ENCODE measurements at regions not wholly inside any gene's neighbourhood (a gene's known extent, or its start where the extent isn't known, plus 50 kb on each side); places are given as distances from the start of the nearest gene placed in this dataset.

DNA sequence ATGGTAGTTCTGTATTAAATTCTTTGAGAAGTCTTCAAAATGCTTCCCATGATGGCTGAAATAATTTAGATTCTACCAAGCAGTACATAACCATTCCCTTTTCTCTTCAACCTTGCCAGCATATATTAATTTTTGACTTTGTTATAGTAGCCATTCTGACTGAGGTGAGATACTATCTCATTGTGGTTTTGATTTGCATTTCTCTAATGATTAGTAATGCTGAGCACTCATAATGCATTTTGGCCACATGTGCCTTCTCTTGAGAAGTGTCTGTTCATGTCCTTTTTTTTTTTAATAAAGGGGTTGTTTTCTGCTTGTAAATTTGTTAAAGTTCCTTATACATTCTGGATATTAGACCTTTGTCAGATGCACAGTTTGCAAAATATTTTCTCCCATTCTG is 173.9 kb downstream of the CALCRL start:
- no peak for DNase-seq (ENCODE audit: extremely low read depth, low read depth, low spot score)

DNA sequence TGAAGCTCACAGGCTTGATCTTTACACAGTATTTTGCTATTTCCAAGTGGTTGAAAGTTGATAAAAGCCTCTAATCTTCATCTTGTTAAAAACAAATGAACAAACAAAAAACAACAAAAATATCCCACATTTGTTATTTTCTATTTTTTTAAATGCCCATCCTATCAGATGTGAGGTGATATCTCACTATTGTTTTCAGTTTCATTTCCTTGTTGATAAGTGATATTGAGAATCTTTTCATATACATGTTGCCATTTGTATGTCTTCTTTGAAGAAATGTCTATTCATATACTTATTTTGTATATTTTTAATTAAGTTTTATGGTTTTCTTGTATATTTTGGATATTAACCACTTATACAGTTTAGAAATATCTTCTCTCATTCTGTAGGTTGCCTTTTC is 175.8 kb downstream of the CALCRL start:
- no peak for DNase-seq (ENCODE audit: extremely low read depth, low read depth, low spot score)

DNA sequence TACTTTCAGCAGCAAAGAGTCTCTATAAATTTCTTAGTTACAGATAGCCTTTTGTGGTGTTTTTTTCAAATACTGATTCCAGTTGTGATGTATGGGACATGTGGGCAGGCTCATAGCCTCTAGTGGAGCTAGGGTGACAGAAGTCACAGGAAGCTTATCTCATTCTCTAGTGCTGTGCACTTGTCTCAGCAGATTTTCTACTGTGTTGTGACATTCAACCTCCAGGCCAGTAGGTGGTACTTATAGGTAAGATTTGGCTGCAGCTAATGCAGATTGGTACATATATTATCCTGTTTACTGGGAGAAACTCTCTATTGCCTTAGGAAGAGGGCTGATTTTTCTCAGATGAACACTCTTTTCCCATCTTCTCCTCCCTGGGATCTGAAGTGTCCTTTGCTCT is 176.2 kb downstream of the CALCRL start:
- DNase-seq (ENCODE audit: extremely low read depth, low read depth, low spot score): no peak

DNA sequence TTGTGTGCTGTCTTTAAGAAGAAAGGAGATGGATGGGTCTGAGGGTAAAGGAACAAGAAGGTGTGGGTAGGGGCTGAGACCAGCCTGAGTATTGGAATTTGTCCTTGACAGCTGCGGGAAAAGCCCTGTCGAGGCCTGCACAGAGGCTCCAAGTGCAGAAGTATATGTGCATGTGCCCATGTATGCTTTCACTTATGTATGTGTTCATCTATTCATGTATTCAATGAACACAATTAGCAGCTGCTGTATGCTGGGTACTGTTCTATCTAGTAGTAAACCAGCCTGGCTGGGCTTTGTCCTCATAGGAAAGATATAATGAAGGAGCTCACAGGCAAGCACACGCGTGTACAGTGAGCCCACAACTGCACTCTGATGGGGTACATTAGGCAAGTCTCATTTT is 181.4 kb downstream of the CALCRL start:
- no peak for DNase-seq (ENCODE audit: extremely low read depth, low read depth, low spot score)

DNA sequence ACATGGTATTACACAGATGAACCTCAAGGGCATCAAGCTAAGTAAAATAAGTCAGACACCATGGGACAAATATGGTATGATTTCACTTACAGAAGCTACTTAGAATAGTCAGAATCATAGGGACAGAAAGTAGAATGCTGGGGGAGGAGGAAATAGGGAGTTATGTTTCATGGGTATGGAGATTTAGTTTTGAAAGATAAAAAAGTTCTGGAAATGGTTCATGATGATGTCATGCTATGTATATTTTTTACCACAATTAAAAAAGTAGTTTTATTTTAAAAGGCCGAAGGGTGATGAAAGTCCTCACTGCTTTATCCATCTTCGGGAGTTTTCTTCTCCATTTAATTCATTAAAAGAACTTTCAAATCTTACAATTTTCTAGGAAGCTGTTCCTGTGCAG is 181.9 kb downstream of the CALCRL start:
- no peak for DNase-seq (ENCODE audit: extremely low read depth, low read depth, low spot score)

DNA sequence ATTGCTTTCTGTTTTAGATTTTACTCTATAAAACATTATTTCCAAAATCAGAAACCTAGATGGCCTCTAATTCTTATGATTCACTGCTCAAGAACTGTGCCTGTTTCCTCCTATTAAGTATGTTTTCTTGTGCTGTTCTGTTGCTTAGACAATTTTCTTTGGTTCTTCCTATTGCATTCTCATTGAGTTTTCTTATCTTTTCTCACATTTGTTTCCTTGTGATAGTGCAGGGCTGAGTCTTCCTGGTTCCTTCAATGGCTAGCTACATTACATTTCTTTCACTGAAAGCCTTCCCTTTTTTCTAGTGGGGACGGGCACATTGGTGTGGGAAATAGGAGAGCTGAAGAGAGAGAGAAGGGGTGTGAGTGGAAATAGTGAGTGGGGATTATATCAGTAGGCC is 183.4 kb downstream of the CALCRL start:
- DNase-seq (ENCODE audit: extremely low read depth, low read depth, low spot score): peak; percentile 80

DNA sequence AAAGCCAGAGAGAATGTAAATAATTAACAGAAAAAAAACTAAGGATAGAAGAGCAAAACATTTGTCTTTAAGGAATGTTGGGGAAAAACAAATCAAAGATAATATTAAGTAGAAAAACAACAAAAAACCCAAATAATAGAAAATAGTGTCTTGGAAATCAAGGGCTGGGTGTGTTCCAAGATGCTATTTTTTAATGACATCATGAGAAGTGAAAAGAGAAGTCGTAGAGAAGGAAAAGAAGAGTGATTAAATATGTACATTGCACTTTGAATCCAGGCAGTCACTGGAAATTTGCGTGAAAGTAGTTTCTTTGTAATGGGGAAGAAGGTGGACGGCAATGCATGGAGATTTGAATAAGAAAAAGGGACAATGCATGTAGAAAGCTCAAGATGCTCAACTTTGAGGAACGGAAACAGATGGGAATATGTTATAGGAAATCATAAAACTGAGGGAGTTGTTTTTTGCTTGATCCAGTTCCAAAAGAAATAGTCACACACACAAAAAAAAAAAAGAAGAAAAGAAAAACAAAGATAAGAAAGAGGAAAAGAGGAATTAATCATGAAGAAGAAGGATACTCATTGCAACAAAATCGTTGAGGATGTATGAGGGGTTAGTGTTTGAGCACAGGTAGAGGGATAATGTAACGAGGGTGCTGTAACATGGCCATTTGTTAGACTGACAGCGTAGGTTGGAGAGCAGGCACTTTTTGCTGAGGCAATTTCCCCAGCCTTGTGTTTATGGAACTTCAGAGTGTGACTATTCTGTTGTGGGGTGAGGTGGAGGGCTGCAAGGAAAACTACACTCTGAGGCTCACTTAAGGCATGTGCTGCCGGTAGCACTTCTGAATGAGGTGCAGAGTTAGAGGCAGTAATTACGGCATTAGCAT is 184.1 kb downstream of the CALCRL start:
- DNase-seq (ENCODE audit: extremely low read depth, low read depth, low spot score): peak; percentile 87

DNA sequence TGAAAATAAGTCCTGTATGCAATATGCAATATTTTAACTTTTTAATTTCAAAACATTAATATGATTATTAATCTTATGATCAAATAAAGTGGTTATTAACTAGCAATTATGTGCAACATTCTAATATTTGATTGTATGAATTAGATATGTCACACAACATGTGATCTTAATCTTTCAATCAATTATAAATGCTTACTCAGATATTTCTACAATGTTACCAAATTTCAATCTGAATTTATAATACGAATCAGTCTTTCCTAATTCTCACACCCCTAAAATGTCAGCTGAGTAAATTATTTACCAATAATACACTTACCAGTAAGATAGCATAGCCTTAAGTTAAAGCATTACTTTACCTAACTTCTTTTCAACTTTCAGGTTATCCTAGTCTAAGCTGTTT is 186.3 kb downstream of the CALCRL start:
- DNase-seq (ENCODE audit: extremely low read depth, low read depth, low spot score): no peak

DNA sequence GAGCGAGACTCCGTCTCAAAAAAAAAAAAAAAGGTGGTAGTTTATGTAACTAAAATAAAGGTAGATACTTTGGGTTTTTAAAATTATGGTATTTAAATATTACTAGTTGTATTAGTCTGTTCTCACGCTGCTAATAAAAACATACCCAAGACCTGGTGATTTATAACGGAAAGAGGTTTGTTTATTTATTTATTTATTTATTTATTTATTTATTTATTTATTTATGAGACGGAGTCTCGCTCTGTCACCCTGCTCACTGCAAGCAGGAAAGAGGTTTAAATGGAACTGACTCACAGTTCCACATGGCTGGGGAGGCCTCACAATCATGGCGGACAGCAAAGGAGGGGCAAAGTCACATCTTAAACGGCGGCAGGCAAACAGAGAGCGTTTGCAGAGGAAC is 196.0 kb downstream of the CALCRL start:
- no peak for DNase-seq (ENCODE audit: extremely low read depth, low read depth, low spot score)

DNA sequence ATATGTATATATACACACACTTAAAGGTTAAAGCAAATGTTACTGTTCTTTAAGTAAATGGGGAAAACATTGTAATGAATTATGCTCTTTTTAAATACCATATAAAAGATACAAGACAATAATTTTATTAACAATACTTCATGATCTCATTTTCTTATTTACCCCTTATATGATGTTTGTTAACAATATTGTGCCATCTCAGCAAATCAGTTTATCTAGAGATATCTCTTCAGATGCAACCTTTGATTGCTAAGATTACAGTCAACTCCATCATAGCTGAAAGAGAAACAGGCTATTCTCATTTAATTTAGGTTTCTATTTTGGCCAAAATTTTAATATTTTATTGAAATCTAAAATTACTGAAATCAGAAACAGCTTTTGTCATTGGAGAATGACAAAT is 197.9 kb downstream of the CALCRL start:
- no peak for DNase-seq (ENCODE audit: extremely low read depth, low read depth, low spot score)

DNA sequence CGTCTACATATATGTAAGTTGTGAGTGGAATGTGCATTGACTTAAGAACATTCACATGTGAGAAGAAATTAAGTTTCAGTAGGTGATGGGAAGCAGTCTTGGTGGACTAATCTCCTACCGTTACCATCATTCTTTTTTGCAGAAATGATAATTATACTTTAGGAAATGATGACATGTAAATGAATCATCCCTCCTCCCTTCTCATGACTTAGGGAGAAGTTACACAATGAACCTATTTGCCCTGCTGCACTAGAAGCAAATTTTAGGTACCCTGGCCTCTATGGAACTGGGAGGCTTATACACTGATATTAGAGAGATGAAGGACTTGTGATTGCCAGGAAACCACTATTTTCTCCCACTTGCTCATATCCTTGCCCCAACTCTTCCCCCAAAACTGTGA is 214.2 kb downstream of the CALCRL start:
- DNase-seq (ENCODE audit: extremely low read depth, low read depth, low spot score): no peak

DNA sequence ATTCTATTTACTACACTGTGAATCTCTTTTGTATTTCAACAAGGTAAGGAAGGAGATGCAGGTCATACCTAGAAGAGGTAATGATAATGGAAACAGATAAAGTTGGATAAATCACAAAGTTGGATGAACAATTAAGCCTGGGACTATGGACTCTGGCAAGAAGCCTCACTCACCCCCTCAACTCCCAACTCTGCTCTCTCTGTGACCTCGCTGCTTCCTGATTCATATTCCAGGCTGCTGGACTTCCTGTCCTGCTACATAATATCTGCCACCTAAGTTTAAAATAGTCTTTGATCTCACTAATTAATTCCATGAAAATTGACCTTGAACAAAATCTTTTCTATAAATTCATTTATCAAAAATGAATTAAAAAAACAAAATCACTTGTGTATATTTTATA is 215.3 kb downstream of the CALCRL start:
- DNase-seq (ENCODE audit: extremely low read depth, low read depth, low spot score): no peak

DNA sequence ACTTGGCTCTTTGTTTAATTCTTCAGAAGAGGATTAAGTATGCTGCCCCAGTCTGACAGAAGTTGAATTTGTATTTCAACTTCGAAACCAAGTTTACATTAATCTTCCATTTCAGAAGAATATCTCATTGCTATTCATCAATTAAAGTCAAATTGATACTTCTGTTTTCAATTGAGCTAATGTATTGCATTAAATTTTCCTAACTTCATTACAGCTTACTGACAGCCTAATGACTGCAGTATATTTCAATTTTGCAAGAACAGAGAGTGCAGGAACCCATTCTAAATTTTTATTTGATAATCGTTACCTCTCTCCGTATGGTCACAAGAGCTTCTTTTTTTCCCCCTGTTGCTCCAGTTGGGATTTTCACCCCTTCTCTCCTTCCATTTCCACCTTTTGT is 218.0 kb downstream of the CALCRL start:
- no peak for DNase-seq (ENCODE audit: extremely low read depth, low read depth, low spot score)

DNA sequence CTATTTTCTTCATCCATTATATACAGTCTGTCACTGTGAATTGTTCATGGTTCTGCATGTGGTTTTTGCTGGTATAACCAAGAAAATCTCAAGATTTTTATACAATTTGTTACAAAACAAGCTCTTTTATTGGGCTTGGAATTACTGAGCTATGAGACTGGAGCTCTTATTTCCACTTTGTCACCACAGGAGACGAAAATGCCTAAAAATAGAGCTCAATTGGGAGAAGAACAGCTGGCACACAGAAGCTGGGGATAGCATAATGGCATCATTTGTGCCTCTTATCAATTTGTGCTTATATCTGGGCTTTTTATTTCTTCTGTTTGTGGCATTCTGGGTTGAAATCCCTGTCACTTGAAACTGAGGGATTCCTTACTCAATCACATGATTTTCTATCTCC is 219.1 kb downstream of the CALCRL start:
- DNase-seq (ENCODE audit: extremely low read depth, low read depth, low spot score): no peak

DNA sequence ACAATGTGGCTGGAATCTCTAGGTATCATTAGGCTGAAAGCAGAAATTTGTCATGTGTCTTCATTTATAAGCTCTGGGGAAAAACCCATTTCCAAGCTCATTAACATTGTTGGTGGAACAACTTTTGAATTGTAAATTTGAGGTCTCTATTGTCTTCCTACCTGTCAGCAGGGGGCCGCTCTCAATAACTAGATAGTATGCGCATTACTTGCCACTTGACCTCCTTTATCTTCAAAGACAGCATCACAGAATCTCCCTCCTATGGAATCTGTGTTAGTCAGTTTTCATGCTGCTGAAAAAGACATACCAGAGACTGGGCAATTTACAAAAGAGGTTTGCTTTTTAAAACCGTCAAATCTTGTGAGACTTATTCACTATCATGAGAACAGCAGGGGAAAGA is 223.1 kb downstream of the CALCRL start:
- DNase-seq (ENCODE audit: extremely low read depth, low read depth, low spot score): no peak

DNA sequence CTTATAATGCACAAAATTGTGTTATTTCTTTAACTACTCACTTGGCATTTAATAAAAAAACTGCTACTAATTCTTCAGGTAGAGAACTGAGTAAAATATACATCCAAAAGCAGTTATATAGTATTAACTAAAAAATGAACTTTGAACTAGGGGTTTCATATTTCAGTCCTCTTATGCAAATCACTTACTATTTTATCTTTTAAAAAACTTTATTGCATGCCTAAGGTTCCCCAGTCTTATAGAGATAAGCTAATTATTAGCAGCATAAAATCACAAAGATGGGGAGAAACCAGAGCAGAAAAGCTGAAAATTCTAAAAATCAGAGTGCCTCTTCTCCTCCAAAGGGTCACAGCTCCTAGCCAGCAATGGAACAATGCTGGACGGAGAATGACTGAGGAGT is 228.0 kb downstream of the CALCRL start:
- no peak for DNase-seq (ENCODE audit: extremely low read depth, low read depth, low spot score)

DNA sequence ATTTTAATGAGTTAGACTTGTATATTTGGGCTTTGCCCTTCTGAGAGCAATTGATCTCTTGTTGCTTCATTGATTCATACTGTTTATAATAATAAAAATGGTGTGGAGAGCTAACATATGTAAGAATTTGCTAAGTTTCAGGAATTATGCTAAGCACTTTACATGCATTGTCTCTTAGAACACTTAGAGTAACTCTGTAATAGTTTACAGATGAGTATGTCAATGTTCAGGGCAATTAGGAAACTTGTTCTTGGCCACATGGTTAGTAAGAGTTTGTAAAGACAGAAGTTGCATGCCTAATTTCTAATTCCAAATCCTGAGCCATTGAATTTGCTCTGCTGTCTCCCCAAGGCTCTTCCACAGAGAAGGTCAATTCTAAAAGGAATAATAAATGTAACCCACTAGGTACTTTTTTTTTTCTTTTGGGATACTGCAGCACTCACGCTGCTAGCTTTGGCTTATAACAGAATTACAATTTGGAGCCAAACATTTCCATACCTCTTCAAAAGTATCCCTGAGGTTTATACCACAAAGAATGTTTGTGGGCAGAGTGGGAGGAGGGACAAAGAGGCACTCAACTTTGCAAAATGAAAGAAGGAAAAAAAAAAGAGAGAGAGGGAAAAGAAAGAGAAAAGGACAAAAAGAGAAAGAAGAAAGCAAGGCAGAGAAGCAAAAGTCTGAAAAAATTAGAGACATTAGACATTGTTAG is 232.4 kb downstream of the CALCRL start:
- DNase-seq (ENCODE audit: extremely low read depth, low read depth, low spot score): no peak

DNA sequence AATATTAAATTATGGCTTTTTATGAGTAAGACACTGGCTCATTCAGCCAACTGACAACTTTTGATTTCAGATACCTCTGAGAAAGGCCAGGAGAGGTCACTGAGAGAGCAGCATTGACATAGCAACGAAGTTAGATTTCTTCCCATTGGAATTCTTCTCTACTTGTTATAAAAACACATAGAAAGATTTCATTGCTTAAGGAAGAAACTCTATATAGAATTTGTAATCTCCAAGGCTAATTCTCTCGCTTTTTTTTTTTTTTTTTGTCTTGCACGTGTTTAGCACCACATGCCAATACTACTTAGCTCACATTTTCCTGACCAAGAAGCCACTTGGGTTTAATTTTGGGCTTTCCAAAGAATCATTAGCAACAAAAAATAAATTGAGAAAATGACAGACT is 233.7 kb downstream of the CALCRL start:
- no peak for DNase-seq (ENCODE audit: extremely low read depth, low read depth, low spot score)

DNA sequence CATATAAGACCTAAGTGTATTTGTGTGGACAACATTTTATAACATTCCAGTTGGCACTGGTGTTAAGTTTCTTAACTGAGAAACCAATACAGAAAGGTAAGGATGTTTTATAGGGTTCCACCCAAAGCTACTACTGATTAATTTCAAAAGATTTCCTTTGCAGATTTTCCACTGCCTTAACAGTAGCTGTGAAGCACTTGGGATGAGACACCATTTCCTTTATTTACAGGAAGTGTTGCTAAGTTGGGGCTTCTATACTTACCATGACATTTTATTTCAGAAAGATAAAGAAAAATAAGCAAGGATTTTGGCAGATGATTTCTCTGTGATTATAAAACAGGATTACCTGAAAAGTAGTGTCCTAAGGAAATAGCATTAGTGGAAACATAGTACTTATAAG is 234.3 kb downstream of the CALCRL start:
- no peak for DNase-seq (ENCODE audit: extremely low read depth, low read depth, low spot score)

DNA sequence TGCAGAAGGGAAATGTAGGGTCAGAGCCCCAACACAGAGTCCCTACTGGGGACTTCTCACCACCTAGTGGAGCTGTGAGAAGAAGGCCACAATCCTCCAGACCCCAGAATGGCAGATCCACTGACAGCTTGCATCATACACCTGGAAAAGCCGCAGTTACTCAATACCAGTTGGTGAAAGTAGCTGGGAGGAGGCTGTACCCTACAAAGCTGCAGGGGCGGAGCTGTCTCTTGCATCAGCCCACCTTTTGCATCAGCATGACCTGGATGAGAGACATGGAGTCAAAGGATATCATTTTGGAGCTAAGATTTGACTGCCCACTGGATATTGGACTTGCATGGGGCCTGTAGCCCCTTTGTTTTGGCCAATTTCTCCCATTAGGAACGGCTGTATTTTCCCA is 237.3 kb downstream of the CALCRL start:
- DNase-seq (ENCODE audit: extremely low read depth, low read depth, low spot score): no peak

DNA sequence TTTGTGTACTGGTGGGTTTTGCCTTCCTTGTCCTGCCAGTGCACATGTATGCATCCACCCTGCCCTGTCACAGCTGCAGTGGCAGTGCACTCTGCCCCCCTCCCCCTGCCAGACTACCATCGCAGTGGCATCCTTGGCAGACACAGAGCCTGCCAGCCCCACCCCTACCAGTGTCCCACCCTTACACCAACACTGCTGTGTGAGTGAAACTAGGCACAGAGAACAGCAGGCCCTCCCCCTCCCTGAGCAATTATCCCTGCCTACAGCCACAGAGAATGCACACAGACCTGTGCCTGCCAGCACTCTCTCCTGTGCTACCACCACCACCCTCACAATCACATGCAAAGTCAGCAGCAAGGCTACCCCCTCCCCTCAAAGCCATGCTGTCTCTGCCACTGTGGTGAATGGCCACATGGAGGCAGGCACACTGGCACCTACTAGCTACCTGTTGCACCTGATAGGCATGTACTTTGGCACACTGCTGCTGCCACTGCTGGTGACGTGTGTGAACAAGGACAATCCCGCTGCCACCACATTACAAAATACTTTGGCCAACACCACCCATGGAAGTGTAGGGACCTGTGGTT is 239.8 kb downstream of the CALCRL start:
- no peak for DNase-seq (ENCODE audit: extremely low read depth, low read depth, low spot score)

DNA sequence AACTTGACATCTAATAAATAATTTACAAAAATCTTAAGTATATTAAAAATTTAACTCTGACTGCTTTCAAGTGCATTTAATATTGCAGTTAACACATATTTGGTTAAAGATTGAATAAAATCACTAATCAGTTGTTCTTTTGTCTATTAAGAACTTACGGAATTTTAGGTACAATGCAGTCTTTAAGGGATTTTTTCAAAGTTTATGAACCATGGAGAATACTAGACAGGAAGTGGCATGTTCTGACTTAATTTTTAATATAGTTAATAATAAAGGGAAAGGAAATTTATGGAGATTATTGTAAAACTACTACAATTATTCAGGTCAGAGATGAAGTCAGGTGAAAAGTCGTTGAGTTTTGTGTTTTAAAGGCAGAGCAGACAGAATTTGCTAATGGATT is 240.9 kb downstream of the CALCRL start:
- DNase-seq (ENCODE audit: extremely low read depth, low read depth, low spot score): no peak
